CD8-positive, alpha-beta memory T cell (primary cell): ENCODE measurements at regions not wholly inside any gene's neighbourhood (a gene's known extent, or its start where the extent isn't known, plus 50 kb on each side); places are given as distances from the start of the nearest gene placed in this dataset.

Source experiments
- CTCF ChIA-PET: fragments of 350-600 bp; sonication (Branson Sonifier 250); formaldehyde crosslinking; loops from one replicate; lab custom pipeline; 2021; ENCODE audit warnings: antibody characterized with exemption; lab: Charles Lee
- POLR2A ChIA-PET: fragments of 350-600 bp; sonication (Branson Sonifier 250); formaldehyde crosslinking; loops from one replicate; lab custom pipeline; 2021; ENCODE audit warnings: antibody characterized with exemption; lab: Charles Lee
- DNase-seq, 5 donors: peaks; one replicate each; pipeline versions ENCODE4 v3.0.0 to v3.0.0-alpha.2; 2020 to 2022; ENCODE audit warnings: mixed read lengths in 1 of 5
- H3K27ac ChIP-seq: one replicate; pipeline ENCODE4 v1.7.0; 2013; ENCODE audit warnings: low read depth, mild to moderate bottlenecking, low read length, moderate library complexity
- H3K27me3 ChIP-seq: 2 replicates; pipeline ENCODE4 v1.7.0; 2013; ENCODE audit warnings: low read length, mild to moderate bottlenecking; ENCODE audit not compliant: insufficient read depth, poor library complexity, severe bottlenecking
- H3K36me3 ChIP-seq: 2 replicates; pipeline ENCODE4 v1.7.0; 2013; ENCODE audit warnings: mild to moderate bottlenecking, low read length, moderate library complexity; ENCODE audit not compliant: insufficient read depth
- H3K4me1 ChIP-seq: 2 replicates; pipeline ENCODE4 v1.7.0; 2013; ENCODE audit warnings: mild to moderate bottlenecking, low read length, moderate library complexity; ENCODE audit not compliant: insufficient read depth
- H3K4me3 ChIP-seq: 2 replicates; pipeline ENCODE4 v1.7.0; 2013; ENCODE audit warnings: mild to moderate bottlenecking, low read length
- H3K9me3 ChIP-seq: 2 replicates; pipeline ENCODE4 v1.7.0; 2013; ENCODE audit warnings: mild to moderate bottlenecking, low read length
- H3K27ac Mint-ChIP-seq, 8 donors: one replicate each; pipeline ENCODE4 v1.8.0; 2020 to 2021; ENCODE audit warnings: mixed read lengths in 8 of 8, mild to moderate bottlenecking in 6 of 8, inconsistent platforms in 3 of 8, moderate library complexity in 3 of 8
- H3K27me3 Mint-ChIP-seq, 2 donors: one replicate each; pipeline ENCODE4 v1.8.0; 2020 to 2021; ENCODE audit warnings: mixed read lengths in 2 of 2, mild to moderate bottlenecking in 1 of 2, moderate library complexity in 1 of 2
- H3K36me3 Mint-ChIP-seq, 3 donors: one replicate each; pipeline ENCODE4 v1.8.0; 2020 to 2021; ENCODE audit warnings: mixed read lengths in 3 of 3, inconsistent platforms in 1 of 3, mild to moderate bottlenecking in 1 of 3
- H3K4me1 Mint-ChIP-seq, 3 donors: one replicate each; pipeline ENCODE4 v1.8.0; 2020 to 2021; ENCODE audit warnings: mixed read lengths in 3 of 3, inconsistent platforms in 1 of 3, mild to moderate bottlenecking in 1 of 3
- H3K4me3 Mint-ChIP-seq, 7 donors: one replicate each; pipeline ENCODE4 v1.8.0; 2020 to 2021; ENCODE audit warnings: mixed read lengths in 7 of 7, mild to moderate bottlenecking in 6 of 7, moderate library complexity in 4 of 7, inconsistent platforms in 2 of 7
- H3K9me3 Mint-ChIP-seq, 5 donors: one replicate each; pipeline ENCODE4 v1.8.0; 2020 to 2022; ENCODE audit warnings: mixed read lengths in 5 of 5, mild to moderate bottlenecking in 3 of 5, moderate library complexity in 2 of 5, inconsistent platforms in 1 of 5

- Histone ChIP-seq H3K4me3 (no peak overlapping the region), H3K36me3 (no peaks in the 10 kb centered on the region), H3K9me3 (peaks cover 5% of the 10 kb centered on the region), H3K27me3 (no peaks in the 10 kb centered on the region), H3K27ac (no peak overlapping the region), H3K4me1 (no peaks in the 10 kb centered on the region)
- DNase-seq, result no peak
- H3K27ac Mint-ChIP-seq, result no peak overlapping the region
- H3K9me3 Mint-ChIP-seq, result peaks cover 5 to 23% (median 13%) of the 10 kb centered on the region in 5 donors
- H3K27me3 Mint-ChIP-seq, result peaks cover 0 to 2% of the 10 kb centered on the region in 2 donors
- no peaks in the 10 kb centered on the region for H3K36me3 Mint-ChIP-seq
- no peaks in the 10 kb centered on the region for H3K4me1 Mint-ChIP-seq
- no peak overlapping the region for H3K4me3 Mint-ChIP-seq
- POLR2A ChIA-PET, result no interaction called here
- CTCF ChIA-PET, result no interaction called here
These were observed 484.3 kb upstream of the SGCG start for GRCh38 chr13:22696433-22696832.

GRCh38 chr13:22698467-22698866 is 482.3 kb upstream of the SGCG start:
- H3K36me3 ChIP-seq, result no peaks in the 10 kb centered on the region
- no peak overlapping the region for H3K4me3 ChIP-seq
- no peak overlapping the region for H3K4me3 Mint-ChIP-seq
- ChIA-PET POLR2A (no interaction called here), CTCF (no interaction called here)
- no peak overlapping the region for H3K27ac Mint-ChIP-seq
- H3K27ac ChIP-seq, result no peak overlapping the region
- no peaks in the 10 kb centered on the region for H3K4me1 ChIP-seq
- DNase-seq, result no peak
- no peaks in the 10 kb centered on the region for H3K4me1 Mint-ChIP-seq
- peaks cover 5 to 17% (median 10%) of the 10 kb centered on the region in 5 donors for H3K9me3 Mint-ChIP-seq
- peaks cover 5% of the 10 kb centered on the region for H3K9me3 ChIP-seq
- H3K27me3 Mint-ChIP-seq, result peaks cover 0 to 2% of the 10 kb centered on the region in 2 donors
- H3K27me3 ChIP-seq, result no peaks in the 10 kb centered on the region
- no peaks in the 10 kb centered on the region for H3K36me3 Mint-ChIP-seq

GRCh38 chr13:22700246-22700887 is 480.4 kb upstream of the SGCG start:
- Mint-ChIP-seq H3K9me3 (peaks cover 2 to 5% (median 4%) of the 10 kb centered on the region in 5 donors), H3K27ac (no peak overlapping the region), H3K27me3 (peaks cover 0 to 3% of the 10 kb centered on the region in 2 donors), H3K4me3 (no peak overlapping the region), H3K4me1 (no peaks in the 10 kb centered on the region), H3K36me3 (no peaks in the 10 kb centered on the region)
- no peaks in the 10 kb centered on the region for H3K9me3 ChIP-seq
- no peaks in the 10 kb centered on the region for H3K36me3 ChIP-seq
- no peak for DNase-seq
- no peaks in the 10 kb centered on the region for H3K4me1 ChIP-seq
- ChIA-PET CTCF (no interaction called here), POLR2A (no interaction called here)
- H3K27me3 ChIP-seq, result no peaks in the 10 kb centered on the region
- no peak overlapping the region for H3K27ac ChIP-seq
- no peak overlapping the region for H3K4me3 ChIP-seq

- H3K36me3 ChIP-seq, result no peaks in the 10 kb centered on the region
- CTCF ChIA-PET, result no interaction called here
These were observed 477.1 kb upstream of the SGCG start for GRCh38 chr13:22703601-22704209.

GRCh38 chr13:22707946-22708345 is 472.8 kb upstream of the SGCG start:
- Mint-ChIP-seq H3K4me3 (no peak overlapping the region), H3K27me3 (peaks cover 0 to 5% of the 10 kb centered on the region in 2 donors), H3K9me3 (peaks cover 0 to 2% (median 0%) of the 10 kb centered on the region in 5 donors), H3K36me3 (no peaks in the 10 kb centered on the region), H3K27ac (no peak overlapping the region), H3K4me1 (no peaks in the 10 kb centered on the region)
- H3K4me3 ChIP-seq, result no peak overlapping the region
- DNase-seq, result no peak
- POLR2A ChIA-PET, result no interaction called here
- no peaks in the 10 kb centered on the region for H3K27me3 ChIP-seq
- H3K27ac ChIP-seq, result no peak overlapping the region
- H3K36me3 ChIP-seq, result no peaks in the 10 kb centered on the region
- no peaks in the 10 kb centered on the region for H3K9me3 ChIP-seq
- CTCF ChIA-PET, result no interaction called here
- no peaks in the 10 kb centered on the region for H3K4me1 ChIP-seq

More at GRCh38 chr13:22703601-22704209, 477.1 kb upstream of the SGCG start:
- H3K4me3 Mint-ChIP-seq, result no peak overlapping the region
- POLR2A ChIA-PET, result no interaction called here
- Histone ChIP-seq H3K27me3 (no peaks in the 10 kb centered on the region), H3K4me1 (no peaks in the 10 kb centered on the region), H3K9me3 (no peaks in the 10 kb centered on the region), H3K27ac (no peak overlapping the region), H3K4me3 (no peak overlapping the region)
- no peak for DNase-seq
- no peak overlapping the region for H3K27ac Mint-ChIP-seq
- peaks cover 0 to 2% (median 0%) of the 10 kb centered on the region in 5 donors for H3K9me3 Mint-ChIP-seq
- peaks cover 0 to 5% of the 10 kb centered on the region in 2 donors for H3K27me3 Mint-ChIP-seq
- no peaks in the 10 kb centered on the region for H3K4me1 Mint-ChIP-seq
- H3K36me3 Mint-ChIP-seq, result no peaks in the 10 kb centered on the region

- peaks cover 0 to 3% of the 10 kb centered on the region in 2 donors for H3K27me3 Mint-ChIP-seq
- no peaks in the 10 kb centered on the region for H3K4me1 ChIP-seq
- H3K9me3 ChIP-seq, result no peaks in the 10 kb centered on the region
- no peaks in the 10 kb centered on the region for H3K4me1 Mint-ChIP-seq
- no peak overlapping the region for H3K4me3 Mint-ChIP-seq
- H3K9me3 Mint-ChIP-seq, result no peaks in the 10 kb centered on the region
- H3K4me3 ChIP-seq, result no peak overlapping the region
- ChIA-PET CTCF (no interaction called here), POLR2A (no interaction called here)
- H3K36me3 Mint-ChIP-seq, result no peaks in the 10 kb centered on the region
- DNase-seq, result no peak
- no peaks in the 10 kb centered on the region for H3K36me3 ChIP-seq
- no peak overlapping the region for H3K27ac Mint-ChIP-seq
- H3K27ac ChIP-seq, result no peak overlapping the region
- no peaks in the 10 kb centered on the region for H3K27me3 ChIP-seq
These were observed 463.7 kb upstream of the SGCG start for GRCh38 chr13:22717036-22717435.

- ChIA-PET POLR2A (no interaction called here), CTCF (no interaction called here)
- no peak overlapping the region for H3K4me3 ChIP-seq
- peaks cover 2 to 7% of the 10 kb centered on the region in 2 donors for H3K27me3 Mint-ChIP-seq
- no peaks in the 10 kb centered on the region for H3K9me3 ChIP-seq
- H3K4me1 Mint-ChIP-seq, result no peaks in the 10 kb centered on the region
- H3K4me1 ChIP-seq, result no peaks in the 10 kb centered on the region
- H3K27ac ChIP-seq, result no peak overlapping the region
- H3K36me3 Mint-ChIP-seq, result no peaks in the 10 kb centered on the region
- H3K9me3 Mint-ChIP-seq, result peaks cover 0 to 3% (median 0%) of the 10 kb centered on the region in 5 donors
- H3K4me3 Mint-ChIP-seq, result no peak overlapping the region
- H3K27me3 ChIP-seq, result no peaks in the 10 kb centered on the region
- H3K36me3 ChIP-seq, result no peaks in the 10 kb centered on the region
- no peak overlapping the region for H3K27ac Mint-ChIP-seq
- no peak for DNase-seq
These were observed 454.1 kb upstream of the SGCG start for GRCh38 chr13:22726726-22727125.

GRCh38 chr13:22735011-22735995 is 445.5 kb upstream of the SGCG start:
- H3K36me3 ChIP-seq, result no peaks in the 10 kb centered on the region
- H3K4me1 ChIP-seq, result no peaks in the 10 kb centered on the region
- Mint-ChIP-seq H3K27ac (no peak overlapping the region), H3K36me3 (no peaks in the 10 kb centered on the region), H3K9me3 (peaks cover 0 to 5% (median 0%) of the 10 kb centered on the region in 5 donors), H3K4me1 (no peaks in the 10 kb centered on the region), H3K4me3 (no peak overlapping the region), H3K27me3 (peaks cover 2 to 8% of the 10 kb centered on the region in 2 donors)
- no peak for DNase-seq
- CTCF ChIA-PET, result interaction anchor here (0.8 to 1.5 kb wide), 2 partner anchors 14 to 21 kb away, joined by 3 read pairs; no protein-coding TSS in a partner anchor
- H3K27me3 ChIP-seq, result no peaks in the 10 kb centered on the region
- H3K9me3 ChIP-seq, result no peaks in the 10 kb centered on the region
- no peak overlapping the region for H3K4me3 ChIP-seq
- H3K27ac ChIP-seq, result no peak overlapping the region
- POLR2A ChIA-PET, result no interaction called here
